ENCODE measurements at regions not wholly inside any gene's neighbourhood (a gene's known extent, or its start where the extent isn't known, plus 50 kb on each side); places are given as distances from the start of the nearest gene placed in this dataset.

DNA sequence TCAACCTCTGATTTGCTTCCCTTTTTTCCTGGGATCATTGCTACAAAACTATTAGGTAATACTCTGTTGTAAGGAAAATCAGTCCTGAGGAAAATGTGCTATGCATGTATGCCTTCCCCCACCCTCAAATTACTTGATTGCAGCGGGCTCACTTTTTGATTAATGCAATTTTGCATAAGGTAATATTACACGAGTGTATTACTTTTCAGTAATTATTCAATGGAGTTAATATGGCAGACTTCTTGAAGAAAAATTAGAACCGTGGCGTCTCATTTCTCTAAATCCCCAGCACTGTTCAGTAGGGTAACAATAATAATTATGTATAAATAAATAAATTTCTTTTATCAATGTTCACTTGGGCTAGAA, 527.6 kb upstream of the FANCL start:
- no peak for DNase-seq (ENCODE audit: low read depth in 1 of 2, low spot score in 1 of 2)

DNA sequence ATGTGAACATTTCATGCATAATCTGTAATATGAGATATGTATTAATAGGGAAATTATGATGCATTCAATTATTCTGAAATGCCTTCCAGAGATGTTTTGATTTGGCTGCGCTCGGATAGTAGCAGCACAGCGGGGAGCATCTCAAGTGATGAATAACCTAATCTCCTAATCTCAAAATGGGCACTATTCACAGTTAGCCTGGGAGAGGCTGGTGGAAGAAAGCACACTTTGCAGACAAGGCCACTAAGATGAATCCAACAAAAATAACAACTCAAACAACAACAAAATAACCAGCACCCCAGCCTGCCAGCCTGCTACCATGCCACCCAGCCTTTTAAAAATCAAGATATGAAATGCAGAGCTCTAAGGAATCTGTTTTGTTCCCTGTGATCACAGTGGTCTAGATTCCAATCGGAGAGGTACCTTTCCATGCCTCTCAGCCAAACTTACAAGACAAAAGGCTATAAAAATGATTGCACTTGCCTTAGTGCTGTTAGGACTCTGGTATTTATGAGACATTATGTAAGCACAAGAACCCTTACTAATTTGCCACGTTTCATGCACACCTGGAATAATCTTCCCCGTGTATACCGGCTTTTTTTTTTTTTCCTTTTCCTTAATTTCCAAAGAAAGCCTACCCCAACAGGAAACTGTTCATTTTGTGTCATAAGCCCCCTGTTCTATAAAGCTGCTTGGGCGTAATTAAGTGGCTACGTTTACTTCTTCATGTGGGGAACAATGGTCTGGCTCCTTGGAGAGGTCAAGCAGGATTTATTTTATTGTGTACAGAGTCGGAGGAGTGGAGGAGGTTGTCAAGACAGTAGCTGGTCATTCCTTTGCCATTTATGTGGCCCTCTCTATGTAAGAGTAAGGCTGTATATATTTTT, 526.9 kb upstream of the FANCL start:
- TF ChIP-seq SPI1 (IDR thresholded peaks at IDR 0.05; ENCODE audit: borderline replicate concordance, low read depth) (no peak), GABPA (IDR thresholded peaks at IDR 0.05; ENCODE audit: low read depth) (no peak), POLR2AphosphoS5 (IDR thresholded peaks at IDR 0.05; ENCODE audit: low read depth) (no peak)
- TF ChIP-seq, protein P1, sequence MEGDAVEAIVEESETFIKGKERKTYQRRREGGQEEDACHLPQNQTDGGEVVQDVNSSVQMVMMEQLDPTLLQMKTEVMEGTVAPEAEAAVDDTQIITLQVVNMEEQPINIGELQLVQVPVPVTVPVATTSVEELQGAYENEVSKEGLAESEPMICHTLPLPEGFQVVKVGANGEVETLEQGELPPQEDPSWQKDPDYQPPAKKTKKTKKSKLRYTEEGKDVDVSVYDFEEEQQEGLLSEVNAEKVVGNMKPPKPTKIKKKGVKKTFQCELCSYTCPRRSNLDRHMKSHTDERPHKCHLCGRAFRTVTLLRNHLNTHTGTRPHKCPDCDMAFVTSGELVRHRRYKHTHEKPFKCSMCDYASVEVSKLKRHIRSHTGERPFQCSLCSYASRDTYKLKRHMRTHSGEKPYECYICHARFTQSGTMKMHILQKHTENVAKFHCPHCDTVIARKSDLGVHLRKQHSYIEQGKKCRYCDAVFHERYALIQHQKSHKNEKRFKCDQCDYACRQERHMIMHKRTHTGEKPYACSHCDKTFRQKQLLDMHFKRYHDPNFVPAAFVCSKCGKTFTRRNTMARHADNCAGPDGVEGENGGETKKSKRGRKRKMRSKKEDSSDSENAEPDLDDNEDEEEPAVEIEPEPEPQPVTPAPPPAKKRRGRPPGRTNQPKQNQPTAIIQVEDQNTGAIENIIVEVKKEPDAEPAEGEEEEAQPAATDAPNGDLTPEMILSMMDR (IDR thresholded peaks at IDR 0.05; ENCODE audit: insufficient read depth, low read length): no peak
- TF ChIP-seq, protein P2, sequence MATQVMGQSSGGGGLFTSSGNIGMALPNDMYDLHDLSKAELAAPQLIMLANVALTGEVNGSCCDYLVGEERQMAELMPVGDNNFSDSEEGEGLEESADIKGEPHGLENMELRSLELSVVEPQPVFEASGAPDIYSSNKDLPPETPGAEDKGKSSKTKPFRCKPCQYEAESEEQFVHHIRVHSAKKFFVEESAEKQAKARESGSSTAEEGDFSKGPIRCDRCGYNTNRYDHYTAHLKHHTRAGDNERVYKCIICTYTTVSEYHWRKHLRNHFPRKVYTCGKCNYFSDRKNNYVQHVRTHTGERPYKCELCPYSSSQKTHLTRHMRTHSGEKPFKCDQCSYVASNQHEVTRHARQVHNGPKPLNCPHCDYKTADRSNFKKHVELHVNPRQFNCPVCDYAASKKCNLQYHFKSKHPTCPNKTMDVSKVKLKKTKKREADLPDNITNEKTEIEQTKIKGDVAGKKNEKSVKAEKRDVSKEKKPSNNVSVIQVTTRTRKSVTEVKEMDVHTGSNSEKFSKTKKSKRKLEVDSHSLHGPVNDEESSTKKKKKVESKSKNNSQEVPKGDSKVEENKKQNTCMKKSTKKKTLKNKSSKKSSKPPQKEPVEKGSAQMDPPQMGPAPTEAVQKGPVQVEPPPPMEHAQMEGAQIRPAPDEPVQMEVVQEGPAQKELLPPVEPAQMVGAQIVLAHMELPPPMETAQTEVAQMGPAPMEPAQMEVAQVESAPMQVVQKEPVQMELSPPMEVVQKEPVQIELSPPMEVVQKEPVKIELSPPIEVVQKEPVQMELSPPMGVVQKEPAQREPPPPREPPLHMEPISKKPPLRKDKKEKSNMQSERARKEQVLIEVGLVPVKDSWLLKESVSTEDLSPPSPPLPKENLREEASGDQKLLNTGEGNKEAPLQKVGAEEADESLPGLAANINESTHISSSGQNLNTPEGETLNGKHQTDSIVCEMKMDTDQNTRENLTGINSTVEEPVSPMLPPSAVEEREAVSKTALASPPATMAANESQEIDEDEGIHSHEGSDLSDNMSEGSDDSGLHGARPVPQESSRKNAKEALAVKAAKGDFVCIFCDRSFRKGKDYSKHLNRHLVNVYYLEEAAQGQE (IDR thresholded peaks at IDR 0.05; ENCODE audit: insufficient replicate concordance, low read depth): no peak

More for the DNA sequence above, 527.6 kb upstream of the FANCL start:
- Histone ChIP-seq H3K4me3 (replicated peaks; ENCODE audit: insufficient read depth, low read length) (no peak overlapping the region), H3K27ac (replicated peaks) (no peak overlapping the region), H3K27me3 (ENCODE audit: insufficient read depth, poor library complexity, severe bottlenecking) (no peaks in the 10 kb centered on the region)
- TF ChIP-seq POLR2AphosphoS5 (IDR thresholded peaks at IDR 0.05; ENCODE audit: low read depth) (no peak), SPI1 (IDR thresholded peaks at IDR 0.05; ENCODE audit: borderline replicate concordance, low read depth) (no peak), GABPA (IDR thresholded peaks at IDR 0.05; ENCODE audit: low read depth) (no peak)
- TF ChIP-seq, protein P2 (IDR thresholded peaks at IDR 0.05; ENCODE audit: insufficient replicate concordance, low read depth): no peak
- TF ChIP-seq, protein P1 (IDR thresholded peaks at IDR 0.05; ENCODE audit: insufficient read depth, low read length): no peak

DNA sequence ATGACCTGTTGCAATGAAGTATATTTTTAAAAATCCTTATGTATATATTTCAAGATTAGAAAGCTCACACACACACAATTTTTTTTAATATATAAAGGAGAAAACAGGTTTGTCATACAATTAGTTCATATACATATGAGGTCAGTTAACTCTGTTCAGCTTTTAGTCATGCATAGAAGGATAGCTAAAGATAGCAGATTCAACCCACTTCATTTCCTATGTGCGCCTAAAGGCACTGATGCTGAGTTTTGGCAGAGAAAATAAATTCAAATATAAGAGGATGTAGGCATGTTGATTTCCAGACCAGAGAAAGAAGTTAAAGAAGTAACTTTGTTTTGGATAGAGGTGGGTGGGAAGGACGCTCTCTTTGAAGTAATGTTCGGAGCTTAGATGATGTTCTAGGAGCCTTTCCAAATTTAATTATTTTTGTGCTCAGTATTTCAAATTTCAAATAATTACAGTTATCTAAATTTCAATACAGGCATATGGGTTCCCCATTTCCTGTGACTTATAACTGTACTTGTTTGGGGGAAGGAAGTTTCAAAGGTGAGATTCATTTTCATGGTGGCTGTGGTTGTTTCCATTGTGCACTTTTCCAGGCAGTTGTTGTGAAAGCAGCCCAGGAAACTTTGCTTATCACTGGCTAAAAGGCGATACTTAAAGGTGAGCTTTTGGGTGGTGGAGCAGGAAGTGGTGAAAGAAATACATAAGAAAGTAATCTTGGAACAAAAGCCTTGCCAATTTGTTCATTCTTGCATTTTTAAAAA, 523.4 kb upstream of the FANCL start:
- no peak overlapping the region for H3K27ac ChIP-seq (replicated peaks)
- no peak for TF ChIP-seq POLR2AphosphoS5 (IDR thresholded peaks at IDR 0.05; ENCODE audit: low read depth)
- TF ChIP-seq SPI1 (IDR thresholded peaks at IDR 0.05; ENCODE audit: borderline replicate concordance, low read depth): no peak
- TF ChIP-seq GABPA (IDR thresholded peaks at IDR 0.05; ENCODE audit: low read depth): no peak
- TF ChIP-seq, protein P2 (IDR thresholded peaks at IDR 0.05; ENCODE audit: insufficient replicate concordance, low read depth): no peak
- TF ChIP-seq, protein P1 (IDR thresholded peaks at IDR 0.05; ENCODE audit: insufficient read depth, low read length): no peak
- no peak for DNase-seq (ENCODE audit: low read depth in 1 of 2, low spot score in 1 of 2)
- no peaks in the 10 kb centered on the region for H3K27me3 ChIP-seq (ENCODE audit: insufficient read depth, poor library complexity, severe bottlenecking)
- no peak overlapping the region for H3K4me3 ChIP-seq (replicated peaks; ENCODE audit: insufficient read depth, low read length)

More for the DNA sequence above, 526.9 kb upstream of the FANCL start:
- H3K27ac ChIP-seq (replicated peaks): no peak overlapping the region
- no peak overlapping the region for H3K4me3 ChIP-seq (replicated peaks; ENCODE audit: insufficient read depth, low read length)
- DNase-seq (ENCODE audit: low read depth in 1 of 2, low spot score in 1 of 2): no peak
- H3K27me3 ChIP-seq (ENCODE audit: insufficient read depth, poor library complexity, severe bottlenecking): no peaks in the 10 kb centered on the region

All from HL-60 (cell line).